ENCODE measurements at regions not wholly inside any gene's neighbourhood (a gene's known extent, or its start where the extent isn't known, plus 50 kb on each side); places are given as distances from the start of the nearest gene placed in this dataset.

- Histone ChIP-seq H3F3A (ENCODE audit: control insufficient read depth, insufficient read depth) (no peaks in the 10 kb centered on the region), H3K79me2 (ENCODE audit: control insufficient read depth, low read length) (no peaks in the 10 kb centered on the region), H3K27me3 (ENCODE audit: control insufficient read depth, low read length) (no peaks in the 10 kb centered on the region), H4K20me1 (ENCODE audit: control insufficient read depth, insufficient read depth, low read depth, low read length) (no peaks in the 10 kb centered on the region), H3K4me3 (ENCODE audit: low read length) (no peak overlapping the region), H3K9me2 (replicated peaks; ENCODE audit: control insufficient read depth, low read length) (no peaks in the 10 kb centered on the region), H3K4me2 (ENCODE audit: low read length) (no peak overlapping the region), H3K9me3 (ENCODE audit: control insufficient read depth, insufficient read depth, low read length) (no peaks in the 10 kb centered on the region), H3K27ac (ENCODE audit: low read depth, low read length) (no peak overlapping the region), H3K36me3 (ENCODE audit: control insufficient read depth, low read length) (no peaks in the 10 kb centered on the region), H3K4me1 (ENCODE audit: control insufficient read depth, low read length) (no peaks in the 10 kb centered on the region)
- TF ChIP-seq CTCF (IDR thresholded peaks at IDR 0.05; ENCODE audit: low read depth, low read length, poor library complexity, severe bottlenecking) (no peak), EZH2phosphoT487 (IDR thresholded peaks at IDR 0.05; ENCODE audit: borderline replicate concordance, low read length) (no peak)
These were observed 491.0 kb downstream of the SLITRK5 start for GRCh38 chr13:88162076-88162702.

- Histone ChIP-seq H4K20me1 (ENCODE audit: control insufficient read depth, insufficient read depth, low read depth, low read length) (no peaks in the 10 kb centered on the region), H3K27ac (ENCODE audit: low read depth, low read length) (no peak overlapping the region), H3K79me2 (ENCODE audit: control insufficient read depth, low read length) (no peaks in the 10 kb centered on the region), H3K36me3 (ENCODE audit: control insufficient read depth, low read length) (no peaks in the 10 kb centered on the region), H3K9me2 (replicated peaks; ENCODE audit: control insufficient read depth, low read length) (no peaks in the 10 kb centered on the region), H3K27me3 (ENCODE audit: control insufficient read depth, low read length) (no peaks in the 10 kb centered on the region), H3K4me2 (ENCODE audit: low read length) (no peak overlapping the region), H3K4me3 (ENCODE audit: low read length) (no peak overlapping the region), H3K4me1 (ENCODE audit: control insufficient read depth, low read length) (no peaks in the 10 kb centered on the region), H3K9me3 (ENCODE audit: control insufficient read depth, insufficient read depth, low read length) (no peaks in the 10 kb centered on the region; the same call in 1 of the 2 replicates), H3F3A (ENCODE audit: control insufficient read depth, insufficient read depth) (no peaks in the 10 kb centered on the region)
- TF ChIP-seq EZH2phosphoT487 (IDR thresholded peaks at IDR 0.05; ENCODE audit: borderline replicate concordance, low read length) (no peak), CTCF (IDR thresholded peaks at IDR 0.05; ENCODE audit: low read depth, low read length, poor library complexity, severe bottlenecking) (no peak)
These were observed 505.1 kb downstream of the SLITRK5 start for GRCh38 chr13:88176231-88176630.

- Histone ChIP-seq H3K4me3 (ENCODE audit: low read length) (no peak overlapping the region), H3K4me2 (ENCODE audit: low read length) (no peak overlapping the region), H3F3A (ENCODE audit: control insufficient read depth, insufficient read depth) (no peaks in the 10 kb centered on the region), H4K20me1 (ENCODE audit: control insufficient read depth, insufficient read depth, low read depth, low read length) (no peaks in the 10 kb centered on the region), H3K9me2 (replicated peaks; ENCODE audit: control insufficient read depth, low read length) (no peaks in the 10 kb centered on the region), H3K27me3 (ENCODE audit: control insufficient read depth, low read length) (no peaks in the 10 kb centered on the region), H3K27ac (ENCODE audit: low read depth, low read length) (no peak overlapping the region), H3K4me1 (ENCODE audit: control insufficient read depth, low read length) (no peaks in the 10 kb centered on the region), H3K36me3 (ENCODE audit: control insufficient read depth, low read length) (no peaks in the 10 kb centered on the region), H3K79me2 (ENCODE audit: control insufficient read depth, low read length) (no peaks in the 10 kb centered on the region), H3K9me3 (ENCODE audit: control insufficient read depth, insufficient read depth, low read length) (no peaks in the 10 kb centered on the region)
- TF ChIP-seq CTCF (IDR thresholded peaks at IDR 0.05; ENCODE audit: low read depth, low read length, poor library complexity, severe bottlenecking) (no peak), EZH2phosphoT487 (IDR thresholded peaks at IDR 0.05; ENCODE audit: borderline replicate concordance, low read length) (no peak)
These were observed 512.3 kb downstream of the SLITRK5 start for GRCh38 chr13:88183440-88183839.
